ENCODE measurements at regions not wholly inside any gene's neighbourhood (a gene's known extent, or its start where the extent isn't known, plus 50 kb on each side); places are given as distances from the start of the nearest gene placed in this dataset.

DNA sequence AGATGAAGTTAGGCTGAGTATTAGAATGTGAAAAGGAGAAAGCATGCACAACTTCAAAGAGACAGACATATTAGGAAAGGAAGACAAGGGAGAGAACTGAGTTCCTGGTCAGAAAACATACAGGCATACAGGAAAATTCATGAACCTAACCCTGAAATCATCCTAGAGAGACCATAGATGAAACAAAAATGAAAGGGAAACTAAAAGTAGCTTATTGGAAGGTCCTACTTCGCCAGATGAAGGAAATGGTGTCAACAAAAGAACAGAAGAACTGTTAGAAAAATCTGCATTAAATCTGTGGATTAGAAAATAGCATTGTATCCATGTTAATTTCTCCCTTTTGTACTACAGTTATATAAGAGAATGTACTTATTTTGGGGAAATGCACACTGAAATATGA, 169.0 kb upstream of the UFM1 start:
- TF ChIP-seq ARNTL (CRISPR knock-in tag; IDR thresholded peaks at IDR 0.05; ENCODE audit: borderline replicate concordance, low read depth) (no peak), POU6F1 (CRISPR knock-in tag; IDR thresholded peaks at IDR 0.05; ENCODE audit: borderline replicate concordance, low read depth) (no peak)
